Skeletal muscle satellite cell (primary cell): ENCODE measurements at regions not wholly inside any gene's neighbourhood (a gene's known extent, or its start where the extent isn't known, plus 50 kb on each side); places are given as distances from the start of the nearest gene placed in this dataset.

ENCODE experiments used
- H3K27me3 ChIP-seq: 2 replicates; pipeline ENCODE4 v1.7.0; 2013; ENCODE audit warnings: low read length; ENCODE audit not compliant: control insufficient read depth, insufficient read depth
- H3K36me3 ChIP-seq: 2 replicates; pipeline ENCODE4 v1.7.0; 2013; ENCODE audit warnings: mild to moderate bottlenecking, control low read depth, low read length; ENCODE audit not compliant: insufficient read depth
- H3K4me1 ChIP-seq: 2 replicates; pipeline ENCODE4 v1.7.0; 2013; ENCODE audit warnings: low read length; ENCODE audit not compliant: control insufficient read depth, insufficient read depth
- H3K4me2 ChIP-seq: 2 replicates; pipeline ENCODE4 v1.7.0; 2013; ENCODE audit warnings: mild to moderate bottlenecking, low read length
- H3K4me3 ChIP-seq: 2 replicates; pipeline ENCODE4 v1.7.0; 2013; ENCODE audit warnings: low read length
- H3K9ac ChIP-seq: 2 replicates; pipeline ENCODE4 v1.7.0; 2013; ENCODE audit warnings: mild to moderate bottlenecking, low read depth, low read length, moderate library complexity
- H3K9me3 ChIP-seq: replicated peaks from 2 replicates; pipeline ENCODE4 v1.7.0; 2013; ENCODE audit warnings: mild to moderate bottlenecking, control low read depth, low read length

DNA sequence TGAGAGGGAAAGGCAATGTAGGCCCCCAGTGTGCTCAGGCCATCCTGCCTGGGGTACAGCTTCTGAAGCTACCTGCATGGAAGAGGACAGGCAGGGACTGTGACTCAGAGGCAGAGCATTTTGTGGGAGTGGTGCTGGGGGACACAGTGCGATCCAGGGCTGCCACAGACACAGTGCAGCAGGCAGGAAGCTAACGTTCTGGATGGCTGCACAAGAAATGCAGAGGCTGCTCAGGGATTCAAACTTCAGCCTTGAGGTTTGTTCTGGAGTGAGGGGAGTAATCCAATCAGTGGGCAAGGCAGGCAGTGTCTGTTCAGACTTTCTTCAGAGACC, 648.0 kb upstream of the IGFBP3 start:
- Histone ChIP-seq H3K9me3 (no peaks in the 10 kb centered on the region), H3K4me3 (no peak overlapping the region), H3K9ac (no peak overlapping the region), H3K4me1 (peaks cover 8% of the 10 kb centered on the region), H3K36me3 (no peaks in the 10 kb centered on the region), H3K4me2 (no peak overlapping the region), H3K27me3 (no peaks in the 10 kb centered on the region)

- Histone ChIP-seq H3K9me3 (no peaks in the 10 kb centered on the region), H3K27me3 (no peaks in the 10 kb centered on the region), H3K4me1 (peaks cover 8% of the 10 kb centered on the region), H3K36me3 (no peaks in the 10 kb centered on the region), H3K4me3 (no peak overlapping the region), H3K4me2 (no peak overlapping the region), H3K9ac (no peak overlapping the region)
Measured at GRCh38 chr7:46568420-46569132, 647.5 kb upstream of the IGFBP3 start.

GRCh38 chr7:46567858-46568257, 646.8 kb upstream of the IGFBP3 start:
- Histone ChIP-seq H3K4me2 (no peak overlapping the region), H3K36me3 (no peaks in the 10 kb centered on the region), H3K27me3 (no peaks in the 10 kb centered on the region), H3K4me3 (no peak overlapping the region), H3K4me1 (peaks cover 8% of the 10 kb centered on the region), H3K9ac (no peak overlapping the region), H3K9me3 (no peaks in the 10 kb centered on the region)

DNA sequence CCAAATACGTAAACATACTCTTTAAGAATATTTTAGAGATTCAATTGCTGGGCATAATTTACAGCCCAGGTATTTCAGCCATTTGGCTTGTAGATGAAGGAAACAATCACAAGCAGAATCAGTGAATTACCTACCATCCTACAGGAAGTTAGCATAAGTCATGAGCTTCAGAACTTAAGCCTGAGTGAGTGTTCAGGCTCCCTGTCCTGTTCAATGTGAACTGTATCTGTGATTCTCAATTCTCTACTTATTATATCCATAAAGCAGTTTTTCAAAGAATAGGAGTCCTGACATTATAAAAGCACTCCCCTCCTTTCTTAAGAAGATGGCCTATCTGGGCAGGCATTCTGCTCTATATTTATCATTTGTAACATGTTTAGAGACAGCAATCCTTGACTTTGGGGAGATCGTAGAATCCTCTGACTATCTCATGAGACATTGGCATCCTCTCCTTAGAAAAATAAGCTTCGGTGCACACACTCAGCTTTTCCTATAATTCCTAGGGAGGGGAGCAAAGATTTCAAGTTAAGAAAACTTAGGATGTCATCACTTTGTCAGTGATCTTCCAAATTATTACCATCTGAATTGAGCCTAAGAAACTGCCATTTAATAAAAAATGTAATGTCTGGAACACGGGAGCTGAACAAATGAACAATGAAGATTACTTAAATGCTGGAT, 645.2 kb upstream of the IGFBP3 start:
- no peaks in the 10 kb centered on the region for H3K36me3 ChIP-seq
- no peak overlapping the region for H3K4me2 ChIP-seq
- no peak overlapping the region for H3K4me3 ChIP-seq
- no peaks in the 10 kb centered on the region for H3K9me3 ChIP-seq
- no peaks in the 10 kb centered on the region for H3K27me3 ChIP-seq
- peaks cover 8% of the 10 kb centered on the region for H3K4me1 ChIP-seq
- H3K9ac ChIP-seq = no peak overlapping the region

DNA sequence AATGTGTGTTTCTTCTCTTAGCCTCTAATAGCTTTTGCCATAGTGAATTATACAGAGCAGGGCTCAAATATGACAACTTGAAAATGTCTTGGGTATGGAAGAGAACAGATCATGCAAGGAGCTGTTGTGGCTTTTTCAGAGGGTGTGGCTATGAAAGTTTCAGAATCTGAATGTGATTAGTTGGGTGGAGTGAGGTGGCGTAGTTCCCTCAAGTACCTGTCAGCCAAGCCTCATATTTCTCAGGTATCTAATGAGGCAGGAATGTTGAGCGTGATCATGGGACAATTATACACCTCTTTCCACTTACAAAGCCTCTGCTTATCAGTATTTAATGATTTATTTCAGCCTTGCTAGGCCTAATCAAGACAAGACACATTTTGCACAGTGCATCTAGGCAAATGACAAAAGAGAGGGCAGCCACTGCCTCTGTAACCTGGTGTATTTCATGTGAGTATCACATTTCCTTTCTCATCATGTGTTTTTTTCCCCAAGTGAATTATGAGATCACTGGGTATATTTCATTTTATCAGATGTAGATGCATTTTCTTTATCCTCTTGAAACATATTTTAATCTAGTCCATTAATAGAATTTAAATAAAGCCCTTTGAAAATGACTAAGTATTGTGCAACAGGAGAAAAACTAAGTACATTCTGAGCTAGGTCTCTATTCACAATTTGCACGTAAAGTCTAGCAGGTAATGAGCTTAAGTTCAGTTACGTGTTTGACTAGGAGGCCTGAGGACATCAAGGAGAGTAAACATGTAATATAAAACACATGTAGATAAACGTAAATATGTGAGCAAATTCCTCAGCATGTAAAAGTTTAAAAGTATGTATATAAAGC, 644.4 kb upstream of the IGFBP3 start:
- no peak overlapping the region for H3K4me2 ChIP-seq
- peaks cover 8% of the 10 kb centered on the region for H3K4me1 ChIP-seq
- H3K4me3 ChIP-seq = no peak overlapping the region
- no peaks in the 10 kb centered on the region for H3K36me3 ChIP-seq
- no peaks in the 10 kb centered on the region for H3K27me3 ChIP-seq
- no peak overlapping the region for H3K9ac ChIP-seq
- H3K9me3 ChIP-seq = no peaks in the 10 kb centered on the region

GRCh38 chr7:46559194-46559832, 638.2 kb upstream of the IGFBP3 start:
- no peak overlapping the region for H3K4me3 ChIP-seq
- H3K27me3 ChIP-seq = no peaks in the 10 kb centered on the region
- H3K36me3 ChIP-seq = no peaks in the 10 kb centered on the region
- peak overlapping the region; percentile 7 for H3K4me2 ChIP-seq
- H3K4me1 ChIP-seq = peaks cover 23% of the 10 kb centered on the region
- H3K9ac ChIP-seq = no peak overlapping the region
- H3K9me3 ChIP-seq = no peaks in the 10 kb centered on the region

GRCh38 chr7:46558482-46559193, 637.6 kb upstream of the IGFBP3 start:
- H3K4me2 ChIP-seq = peak overlapping the region; percentile 7
- no peaks in the 10 kb centered on the region for H3K9me3 ChIP-seq
- no peak overlapping the region for H3K4me3 ChIP-seq
- H3K36me3 ChIP-seq = no peaks in the 10 kb centered on the region
- H3K4me1 ChIP-seq = peaks cover 23% of the 10 kb centered on the region
- H3K27me3 ChIP-seq = no peaks in the 10 kb centered on the region
- no peak overlapping the region for H3K9ac ChIP-seq

GRCh38 chr7:46557781-46558180, 636.7 kb upstream of the IGFBP3 start:
- Histone ChIP-seq H3K4me3 (no peak overlapping the region), H3K4me1 (peaks cover 23% of the 10 kb centered on the region), H3K27me3 (no peaks in the 10 kb centered on the region), H3K4me2 (no peak overlapping the region), H3K36me3 (no peaks in the 10 kb centered on the region), H3K9me3 (no peaks in the 10 kb centered on the region), H3K9ac (no peak overlapping the region)

DNA sequence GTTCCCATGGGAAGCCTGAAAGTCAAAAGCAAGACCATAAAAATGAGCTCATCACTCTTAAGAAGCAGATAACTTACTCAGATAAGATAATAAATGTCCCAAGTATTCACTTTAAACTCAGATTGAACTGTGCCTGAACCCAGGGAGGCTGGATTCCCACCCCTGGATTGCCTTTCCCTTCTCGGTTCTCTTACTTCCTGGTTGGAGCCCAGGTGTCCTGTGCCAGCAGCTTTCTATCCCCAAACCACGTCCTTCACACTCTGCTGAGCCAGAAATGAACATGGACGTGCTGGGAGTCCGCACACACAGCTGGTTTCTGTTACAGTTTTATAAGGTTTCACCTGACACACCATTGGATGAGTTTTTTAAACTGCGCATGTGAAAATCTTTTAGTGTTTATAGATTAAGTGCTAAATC, 636.2 kb upstream of the IGFBP3 start:
- Histone ChIP-seq H3K9ac (no peak overlapping the region), H3K4me3 (no peak overlapping the region)

GRCh38 chr7:46554688-46555422, 633.8 kb upstream of the IGFBP3 start:
- H3K4me3 ChIP-seq = no peak overlapping the region
- H3K4me1 ChIP-seq = peaks cover 23% of the 10 kb centered on the region
- no peak overlapping the region for H3K9ac ChIP-seq
- H3K27me3 ChIP-seq = no peaks in the 10 kb centered on the region
- H3K9me3 ChIP-seq = no peaks in the 10 kb centered on the region
- H3K36me3 ChIP-seq = no peaks in the 10 kb centered on the region
- no peak overlapping the region for H3K4me2 ChIP-seq

More for the DNA sequence above, 636.2 kb upstream of the IGFBP3 start:
- H3K9me3 ChIP-seq = no peaks in the 10 kb centered on the region
- peaks cover 23% of the 10 kb centered on the region for H3K4me1 ChIP-seq
- H3K36me3 ChIP-seq = no peaks in the 10 kb centered on the region
- no peaks in the 10 kb centered on the region for H3K27me3 ChIP-seq
- H3K4me2 ChIP-seq = no peak overlapping the region
